ENCODE measurements at regions not wholly inside any gene's neighbourhood (a gene's known extent, or its start where the extent isn't known, plus 50 kb on each side); places are given as distances from the start of the nearest gene placed in this dataset.

GRCh38 chr2:154549869-154550268, 148.6 kb upstream of the KCNJ3 start:
- H3K36me3 Mint-ChIP-seq (ENCODE audit: unreplicated experiment), result peaks cover 18% of the 10 kb centered on the region
- TF ChIP-seq CTCF (IDR thresholded peaks at IDR 0.05; ENCODE audit: partially characterized antibody, unreplicated experiment), result no peak
- no peaks in the 10 kb centered on the region for H3K9me3 Mint-ChIP-seq (ENCODE audit: unreplicated experiment)
- H3K4me3 Mint-ChIP-seq (ENCODE audit: unreplicated experiment), result no peak overlapping the region
- no peaks in the 10 kb centered on the region for H3K4me1 Mint-ChIP-seq (ENCODE audit: low read depth, unreplicated experiment)
- H3K27ac Mint-ChIP-seq (ENCODE audit: unreplicated experiment), result no peak overlapping the region
- H3K27me3 Mint-ChIP-seq (ENCODE audit: unreplicated experiment), result no peaks in the 10 kb centered on the region
- DNase-seq, result no peak

GRCh38 chr2:154551649-154552048, 146.8 kb upstream of the KCNJ3 start:
- Mint-ChIP-seq H3K4me3 (ENCODE audit: unreplicated experiment) (no peak overlapping the region), H3K27ac (ENCODE audit: unreplicated experiment) (no peak overlapping the region), H3K4me1 (ENCODE audit: low read depth, unreplicated experiment) (no peaks in the 10 kb centered on the region), H3K27me3 (ENCODE audit: unreplicated experiment) (no peaks in the 10 kb centered on the region), H3K9me3 (ENCODE audit: unreplicated experiment) (no peaks in the 10 kb centered on the region), H3K36me3 (ENCODE audit: unreplicated experiment) (peaks cover 5% of the 10 kb centered on the region)
- no peak for DNase-seq
- no peak for TF ChIP-seq CTCF (IDR thresholded peaks at IDR 0.05; ENCODE audit: partially characterized antibody, unreplicated experiment)

- Mint-ChIP-seq H3K9me3 (ENCODE audit: unreplicated experiment) (no peaks in the 10 kb centered on the region), H3K36me3 (ENCODE audit: unreplicated experiment) (no peaks in the 10 kb centered on the region), H3K4me3 (ENCODE audit: unreplicated experiment) (no peak overlapping the region), H3K4me1 (ENCODE audit: low read depth, unreplicated experiment) (no peaks in the 10 kb centered on the region), H3K27me3 (ENCODE audit: unreplicated experiment) (no peaks in the 10 kb centered on the region), H3K27ac (ENCODE audit: unreplicated experiment) (no peak overlapping the region)
- TF ChIP-seq CTCF (IDR thresholded peaks at IDR 0.05; ENCODE audit: partially characterized antibody, unreplicated experiment), result no peak
- DNase-seq, result no peak
Measured at GRCh38 chr2:154554046-154554445, 144.4 kb upstream of the KCNJ3 start.

GRCh38 chr2:154555710-154556109, 142.8 kb upstream of the KCNJ3 start:
- DNase-seq, result no peak
- H3K27me3 Mint-ChIP-seq (ENCODE audit: unreplicated experiment), result no peaks in the 10 kb centered on the region
- H3K27ac Mint-ChIP-seq (ENCODE audit: unreplicated experiment), result no peak overlapping the region
- no peak for TF ChIP-seq CTCF (IDR thresholded peaks at IDR 0.05; ENCODE audit: partially characterized antibody, unreplicated experiment)
- H3K9me3 Mint-ChIP-seq (ENCODE audit: unreplicated experiment), result no peaks in the 10 kb centered on the region
- no peaks in the 10 kb centered on the region for H3K36me3 Mint-ChIP-seq (ENCODE audit: unreplicated experiment)
- H3K4me3 Mint-ChIP-seq (ENCODE audit: unreplicated experiment), result no peak overlapping the region
- H3K4me1 Mint-ChIP-seq (ENCODE audit: low read depth, unreplicated experiment), result no peaks in the 10 kb centered on the region

- TF ChIP-seq CTCF (IDR thresholded peaks at IDR 0.05; ENCODE audit: partially characterized antibody, unreplicated experiment), result no peak
- no peaks in the 10 kb centered on the region for H3K36me3 Mint-ChIP-seq (ENCODE audit: unreplicated experiment)
- no peaks in the 10 kb centered on the region for H3K4me1 Mint-ChIP-seq (ENCODE audit: low read depth, unreplicated experiment)
- H3K4me3 Mint-ChIP-seq (ENCODE audit: unreplicated experiment), result no peak overlapping the region
- no peaks in the 10 kb centered on the region for H3K27me3 Mint-ChIP-seq (ENCODE audit: unreplicated experiment)
- no peak overlapping the region for H3K27ac Mint-ChIP-seq (ENCODE audit: unreplicated experiment)
- no peak for DNase-seq
- no peaks in the 10 kb centered on the region for H3K9me3 Mint-ChIP-seq (ENCODE audit: unreplicated experiment)
Measured at GRCh38 chr2:154556146-154556545, 142.3 kb upstream of the KCNJ3 start.
